GM12892 (cell line): ENCODE measurements at regions not wholly inside any gene's neighbourhood (a gene's known extent, or its start where the extent isn't known, plus 50 kb on each side); places are given as distances from the start of the nearest gene placed in this dataset.

Experiments
- POLR2A ChIP-seq: IDR thresholded peaks from 2 replicates; pipeline ENCODE4 v1.6.1; 2011; ENCODE audit warnings: low read depth, low read length, control low read depth
- POLR2AphosphoS5 ChIP-seq: IDR thresholded peaks from 2 replicates; pipeline ENCODE4 v1.6.1; 2011; ENCODE audit warnings: low read depth, low read length, control low read depth

DNA sequence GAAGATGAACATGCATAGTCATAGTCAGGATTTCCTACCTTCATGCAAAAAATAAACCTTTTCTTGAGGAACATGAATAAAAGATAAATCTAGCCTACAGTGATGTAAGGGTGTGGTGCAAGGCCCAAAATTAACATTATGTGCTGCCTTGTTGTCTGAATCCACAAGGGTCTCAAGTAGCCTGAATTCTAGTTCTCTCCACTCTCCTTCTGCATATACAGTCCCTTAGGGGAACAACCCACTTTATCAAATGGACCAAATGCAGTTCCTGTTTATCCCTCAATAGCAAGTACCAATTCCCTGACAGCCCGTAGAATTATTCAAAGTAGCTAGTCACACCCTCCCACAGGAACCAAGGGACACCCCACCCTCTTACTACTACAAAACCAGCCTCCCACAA lies 284.0 kb downstream of the ZIC4 start:
- TF ChIP-seq POLR2AphosphoS5 (no peak), POLR2A (no peak)
